ENCODE measurements at regions not wholly inside any gene's neighbourhood (a gene's known extent, or its start where the extent isn't known, plus 50 kb on each side); places are given as distances from the start of the nearest gene placed in this dataset.

- TF ChIP-seq, protein P1, sequence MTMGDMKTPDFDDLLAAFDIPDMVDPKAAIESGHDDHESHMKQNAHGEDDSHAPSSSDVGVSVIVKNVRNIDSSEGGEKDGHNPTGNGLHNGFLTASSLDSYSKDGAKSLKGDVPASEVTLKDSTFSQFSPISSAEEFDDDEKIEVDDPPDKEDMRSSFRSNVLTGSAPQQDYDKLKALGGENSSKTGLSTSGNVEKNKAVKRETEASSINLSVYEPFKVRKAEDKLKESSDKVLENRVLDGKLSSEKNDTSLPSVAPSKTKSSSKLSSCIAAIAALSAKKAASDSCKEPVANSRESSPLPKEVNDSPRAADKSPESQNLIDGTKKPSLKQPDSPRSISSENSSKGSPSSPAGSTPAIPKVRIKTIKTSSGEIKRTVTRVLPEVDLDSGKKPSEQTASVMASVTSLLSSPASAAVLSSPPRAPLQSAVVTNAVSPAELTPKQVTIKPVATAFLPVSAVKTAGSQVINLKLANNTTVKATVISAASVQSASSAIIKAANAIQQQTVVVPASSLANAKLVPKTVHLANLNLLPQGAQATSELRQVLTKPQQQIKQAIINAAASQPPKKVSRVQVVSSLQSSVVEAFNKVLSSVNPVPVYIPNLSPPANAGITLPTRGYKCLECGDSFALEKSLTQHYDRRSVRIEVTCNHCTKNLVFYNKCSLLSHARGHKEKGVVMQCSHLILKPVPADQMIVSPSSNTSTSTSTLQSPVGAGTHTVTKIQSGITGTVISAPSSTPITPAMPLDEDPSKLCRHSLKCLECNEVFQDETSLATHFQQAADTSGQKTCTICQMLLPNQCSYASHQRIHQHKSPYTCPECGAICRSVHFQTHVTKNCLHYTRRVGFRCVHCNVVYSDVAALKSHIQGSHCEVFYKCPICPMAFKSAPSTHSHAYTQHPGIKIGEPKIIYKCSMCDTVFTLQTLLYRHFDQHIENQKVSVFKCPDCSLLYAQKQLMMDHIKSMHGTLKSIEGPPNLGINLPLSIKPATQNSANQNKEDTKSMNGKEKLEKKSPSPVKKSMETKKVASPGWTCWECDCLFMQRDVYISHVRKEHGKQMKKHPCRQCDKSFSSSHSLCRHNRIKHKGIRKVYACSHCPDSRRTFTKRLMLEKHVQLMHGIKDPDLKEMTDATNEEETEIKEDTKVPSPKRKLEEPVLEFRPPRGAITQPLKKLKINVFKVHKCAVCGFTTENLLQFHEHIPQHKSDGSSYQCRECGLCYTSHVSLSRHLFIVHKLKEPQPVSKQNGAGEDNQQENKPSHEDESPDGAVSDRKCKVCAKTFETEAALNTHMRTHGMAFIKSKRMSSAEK (CRISPR knock-in tag; IDR thresholded peaks at IDR 0.05; ENCODE audit: borderline replicate concordance), result no peak
- TF ChIP-seq GABPB1 (CRISPR knock-in tag; IDR thresholded peaks at IDR 0.05) (no peak), OVOL2 (CRISPR knock-in tag; IDR thresholded peaks at IDR 0.05; ENCODE audit: borderline replicate concordance) (no peak)
Measured at GRCh38 chr2:192558637-192559036, 363.9 kb upstream of the TMEFF2 start (continued).

GRCh38 chr2:192555740-192556139 is 361.0 kb upstream of the TMEFF2 start:
- no peaks in the 10 kb centered on the region for H3K36me3 Mint-ChIP-seq
- H3K9me3 Mint-ChIP-seq, result no peaks in the 10 kb centered on the region
- ATAC-seq (no peak), DNase-seq (ENCODE audit: low spot score) (no peak)
- ChIA-PET CTCF (no interaction called here), POLR2A (no interaction called here)
- no peaks in the 10 kb centered on the region for H3K4me1 Mint-ChIP-seq
- H3K27ac Mint-ChIP-seq, result no peak overlapping the region
- H3K27me3 Mint-ChIP-seq (ENCODE audit: low read depth), result no peaks in the 10 kb centered on the region
- no peak overlapping the region for H3K4me3 Mint-ChIP-seq
- TF ChIP-seq, protein P2, sequence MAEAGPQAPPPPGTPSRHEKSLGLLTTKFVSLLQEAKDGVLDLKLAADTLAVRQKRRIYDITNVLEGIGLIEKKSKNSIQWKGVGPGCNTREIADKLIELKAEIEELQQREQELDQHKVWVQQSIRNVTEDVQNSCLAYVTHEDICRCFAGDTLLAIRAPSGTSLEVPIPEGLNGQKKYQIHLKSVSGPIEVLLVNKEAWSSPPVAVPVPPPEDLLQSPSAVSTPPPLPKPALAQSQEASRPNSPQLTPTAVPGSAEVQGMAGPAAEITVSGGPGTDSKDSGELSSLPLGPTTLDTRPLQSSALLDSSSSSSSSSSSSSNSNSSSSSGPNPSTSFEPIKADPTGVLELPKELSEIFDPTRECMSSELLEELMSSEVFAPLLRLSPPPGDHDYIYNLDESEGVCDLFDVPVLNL (CRISPR knock-in tag; IDR thresholded peaks at IDR 0.05; ENCODE audit: borderline replicate concordance, low read depth), result no peak
- no peak for TF ChIP-seq NR2C2 (CRISPR knock-in tag; IDR thresholded peaks at IDR 0.05)

GRCh38 chr2:192551760-192552159 is 357.0 kb upstream of the TMEFF2 start:
- Mint-ChIP-seq H3K27ac (no peak overlapping the region), H3K4me3 (no peak overlapping the region), H3K9me3 (no peaks in the 10 kb centered on the region), H3K27me3 (ENCODE audit: low read depth) (no peaks in the 10 kb centered on the region), H3K36me3 (no peaks in the 10 kb centered on the region), H3K4me1 (no peaks in the 10 kb centered on the region)
- ATAC-seq, result peak; percentile 93
- ChIA-PET CTCF (no interaction called here), POLR2A (no interaction called here)
- no peak for TF ChIP-seq MXD4 (CRISPR knock-in tag; IDR thresholded peaks at IDR 0.05; ENCODE audit: borderline replicate concordance)
- no peak for TF ChIP-seq NFE2L1 (CRISPR knock-in tag; IDR thresholded peaks at IDR 0.05)
- TF ChIP-seq, protein P3, sequence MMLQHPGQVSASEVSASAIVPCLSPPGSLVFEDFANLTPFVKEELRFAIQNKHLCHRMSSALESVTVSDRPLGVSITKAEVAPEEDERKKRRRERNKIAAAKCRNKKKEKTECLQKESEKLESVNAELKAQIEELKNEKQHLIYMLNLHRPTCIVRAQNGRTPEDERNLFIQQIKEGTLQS (CRISPR knock-in tag; conservative IDR thresholded peaks at IDR 0.05), result no peak
- TF ChIP-seq ZNF423 (CRISPR knock-in tag; IDR thresholded peaks at IDR 0.05), result no peak
- TF ChIP-seq CBFB (CRISPR knock-in tag; IDR thresholded peaks at IDR 0.05; ENCODE audit: low read depth), result no peak
- no peak for TF ChIP-seq ZMAT4 (CRISPR knock-in tag; IDR thresholded peaks at IDR 0.05)
- no peak for TF ChIP-seq ATF6 (CRISPR knock-in tag; IDR thresholded peaks at IDR 0.05)
- TF ChIP-seq TP53 (CRISPR knock-in tag; IDR thresholded peaks at IDR 0.05), result no peak
- TF ChIP-seq AR (CRISPR knock-in tag; IDR thresholded peaks at IDR 0.05), result no peak
- TF ChIP-seq ZNF121 (CRISPR knock-in tag; IDR thresholded peaks at IDR 0.05), result no peak
- TF ChIP-seq ZNF416 (CRISPR knock-in tag; IDR thresholded peaks at IDR 0.05), result no peak
- no peak for TF ChIP-seq ZNF232 (CRISPR knock-in tag; IDR thresholded peaks at IDR 0.05)
- no peak for TF ChIP-seq ATF1 (CRISPR knock-in tag; IDR thresholded peaks at IDR 0.05)
- peak; percentile 22 for DNase-seq (ENCODE audit: low spot score)

Data from WTC11 (cell line).